HG03378 (cell line): ENCODE measurements at regions not wholly inside any gene's neighbourhood (a gene's known extent, or its start where the extent isn't known, plus 50 kb on each side); places are given as distances from the start of the nearest gene placed in this dataset.
"Not testable (repeated sequence)": the region's sequence is repeated elsewhere in the genome, so short reads cannot be mapped to it uniquely, and the experiment has no call there.

Experiments used
- ATAC-seq: cut with Tn5 transposase; IDR thresholded peaks from one replicate; pipeline ENCODE4 v1.9.1; 2021; ENCODE audit warnings: mild to moderate bottlenecking, moderate library complexity; ENCODE audit not compliant: unreplicated experiment

DNA sequence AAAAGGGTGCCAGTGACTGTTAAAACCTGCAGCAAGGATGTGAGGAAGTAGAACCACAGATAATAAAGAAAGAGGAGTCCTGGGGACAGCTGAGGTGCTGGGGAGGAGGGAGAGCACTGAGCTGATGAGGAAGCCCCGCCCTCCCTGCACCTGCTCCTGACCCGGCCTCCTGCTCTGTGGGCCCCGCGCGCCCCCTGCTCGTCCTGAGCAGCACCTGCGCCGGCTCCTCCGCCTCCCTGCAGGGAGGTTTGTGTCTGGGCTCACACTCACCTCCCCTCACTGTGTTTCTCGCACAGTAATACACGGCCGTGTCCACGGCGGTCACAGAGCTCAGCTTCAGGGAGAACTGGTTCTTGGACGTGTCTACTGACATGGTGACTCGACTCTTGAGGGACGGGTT lies 797.6 kb downstream of the TMEM121 start:
- ATAC-seq, result not testable (repeated sequence)

DNA sequence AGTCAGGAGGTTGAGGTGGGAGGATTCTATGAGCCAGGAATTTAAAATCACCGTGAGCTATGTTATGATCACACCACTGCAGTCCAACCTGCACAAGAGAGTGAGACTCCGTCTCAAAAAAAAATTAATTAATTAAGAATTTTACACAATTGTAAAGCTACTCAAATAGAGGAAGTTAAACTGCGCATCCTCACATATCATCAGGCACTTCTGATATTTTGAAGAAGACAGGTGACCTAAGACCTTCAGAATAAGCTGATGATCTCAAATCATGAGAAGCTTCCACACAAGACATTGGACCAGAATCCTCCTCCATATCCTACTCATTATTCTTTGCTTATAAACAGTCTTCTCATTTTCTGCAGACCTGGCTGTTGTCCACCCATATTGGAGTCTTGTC lies 800.9 kb downstream of the TMEM121 start:
- no peak for ATAC-seq

DNA sequence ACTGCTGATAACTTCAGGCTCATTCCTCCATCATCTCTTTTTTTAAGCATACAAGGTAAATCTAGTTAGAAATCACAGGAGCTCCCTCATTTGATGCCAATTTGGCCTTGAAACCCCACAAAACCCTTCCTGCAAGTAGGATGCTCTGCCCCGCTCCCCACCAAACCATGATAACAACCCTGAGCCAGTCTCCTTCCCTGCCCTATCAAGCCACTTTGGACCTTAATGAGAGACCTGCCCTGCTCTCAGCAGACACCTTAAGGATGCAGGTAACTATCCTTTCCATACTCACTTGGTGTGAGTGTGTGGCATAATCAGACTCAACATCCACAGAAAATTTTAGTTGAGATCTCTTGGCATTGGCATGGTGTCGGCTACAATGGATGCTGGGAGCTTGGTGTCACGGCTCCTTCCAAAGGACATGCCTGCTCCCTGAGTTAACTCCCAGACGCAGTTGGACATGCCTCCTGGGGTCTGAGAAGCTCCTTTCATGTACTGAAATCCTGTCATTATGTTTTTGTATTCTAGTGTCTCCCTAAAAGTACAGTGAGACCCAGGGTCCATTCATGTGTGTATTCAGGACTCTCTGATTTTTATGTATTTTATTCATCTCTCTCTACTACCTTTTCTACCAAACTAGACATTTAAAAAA lies 801.4 kb downstream of the TMEM121 start:
- not testable (repeated sequence) for ATAC-seq

DNA sequence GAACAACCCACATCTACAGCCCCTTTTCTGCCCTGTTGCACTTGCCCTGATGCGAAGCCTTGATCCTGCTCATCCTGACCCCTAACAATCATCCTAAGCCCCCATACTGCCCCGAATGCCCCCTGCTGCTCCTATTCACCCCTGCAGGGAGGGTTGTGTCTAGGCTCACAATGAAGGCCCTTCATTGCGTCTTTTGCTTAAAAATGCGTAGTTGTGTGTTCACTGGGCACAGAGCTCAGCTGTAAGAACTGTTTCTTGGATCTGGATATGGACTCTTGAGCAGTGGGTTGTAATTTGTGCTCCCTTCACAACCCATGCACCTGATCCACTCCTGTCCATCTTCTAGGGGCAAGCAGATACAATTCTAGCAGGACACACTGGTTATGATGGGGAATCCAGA lies 802.9 kb downstream of the TMEM121 start:
- ATAC-seq, result not testable (repeated sequence)

DNA sequence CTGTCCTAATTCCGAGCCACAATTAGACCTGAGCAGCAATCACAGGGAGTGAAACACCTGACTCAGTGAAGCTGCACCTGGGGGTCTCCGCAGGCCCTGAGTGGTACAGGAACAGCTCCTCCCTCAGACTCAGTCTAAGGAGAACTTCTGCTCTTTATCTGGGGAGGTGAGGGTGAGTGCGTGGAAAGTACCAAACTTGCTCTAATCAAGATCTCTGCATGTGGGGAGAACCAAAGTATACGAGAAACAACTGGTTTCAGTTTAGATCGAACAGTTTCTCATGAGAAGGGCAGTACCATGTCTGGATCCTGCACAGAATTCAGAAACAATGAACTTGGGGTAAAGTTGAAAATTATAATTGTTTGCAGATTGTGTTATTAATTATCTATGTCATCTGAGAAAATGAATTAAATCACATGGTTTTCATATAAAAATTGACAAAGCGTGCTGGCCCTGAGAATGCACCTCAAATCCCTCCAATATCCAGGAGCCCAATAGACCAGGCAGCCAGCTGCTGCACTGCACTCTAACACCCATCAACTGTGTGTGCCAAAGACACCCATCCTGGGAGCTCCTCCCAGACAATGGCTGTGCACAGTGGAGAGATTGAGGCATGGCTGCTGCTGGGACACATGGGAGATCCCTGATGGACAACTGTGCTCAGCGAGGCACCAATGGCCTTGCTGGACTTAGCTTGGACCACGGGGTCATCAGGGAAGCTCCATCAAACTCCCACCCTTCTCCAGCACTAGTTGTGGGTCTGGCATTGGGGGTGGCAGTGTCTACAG lies 803.8 kb downstream of the TMEM121 start:
- not testable (repeated sequence) for ATAC-seq

DNA sequence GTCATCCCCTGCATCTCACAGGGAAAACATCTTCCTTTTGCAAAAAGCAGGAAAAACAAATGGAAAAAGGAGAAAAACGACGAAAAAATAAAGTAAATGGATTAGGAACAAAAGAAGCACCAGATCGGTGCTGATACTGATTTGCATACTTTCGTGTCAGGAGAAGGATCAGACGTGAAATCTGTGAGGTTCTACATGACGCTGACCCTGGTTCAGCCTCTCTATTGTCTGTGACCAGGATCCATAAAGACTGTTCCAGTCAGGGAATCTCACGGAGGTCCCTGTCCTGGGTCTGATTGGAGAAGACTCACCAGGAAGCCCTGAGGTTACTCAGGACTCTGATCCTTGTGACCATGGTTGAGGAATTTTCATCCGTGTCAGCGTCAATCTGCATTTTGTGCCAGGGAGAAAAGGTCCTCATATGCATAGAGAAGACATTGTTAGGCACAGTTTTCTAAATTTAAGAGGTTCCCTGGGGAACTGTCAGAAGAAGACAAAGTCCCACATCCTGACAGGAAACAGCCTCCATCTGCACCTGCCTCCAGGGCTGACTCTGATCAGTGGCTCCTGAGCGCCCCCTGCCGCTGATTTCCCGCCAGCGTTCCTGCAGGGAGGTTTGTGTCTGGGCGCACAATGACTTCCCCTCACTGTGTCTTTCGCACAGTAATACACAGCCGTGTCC lies 808.2 kb downstream of the TMEM121 start:
- ATAC-seq, result not testable (repeated sequence)

DNA sequence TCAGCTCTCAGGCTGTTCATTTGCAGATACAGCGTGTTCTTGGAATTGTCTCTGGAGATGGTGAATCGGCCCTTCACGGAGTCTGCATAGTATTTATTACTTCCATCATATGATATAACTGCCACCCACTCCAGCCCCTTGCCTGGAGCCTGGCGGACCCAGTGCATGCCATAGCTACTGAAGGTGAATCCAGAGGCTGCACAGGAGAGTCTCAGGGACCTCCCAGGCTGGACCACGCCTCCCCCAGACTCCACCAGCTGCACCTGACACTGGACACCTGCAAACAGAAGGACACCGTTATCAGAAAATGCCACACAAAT lies 808.7 kb downstream of the TMEM121 start:
- ATAC-seq, result not testable (repeated sequence)

DNA sequence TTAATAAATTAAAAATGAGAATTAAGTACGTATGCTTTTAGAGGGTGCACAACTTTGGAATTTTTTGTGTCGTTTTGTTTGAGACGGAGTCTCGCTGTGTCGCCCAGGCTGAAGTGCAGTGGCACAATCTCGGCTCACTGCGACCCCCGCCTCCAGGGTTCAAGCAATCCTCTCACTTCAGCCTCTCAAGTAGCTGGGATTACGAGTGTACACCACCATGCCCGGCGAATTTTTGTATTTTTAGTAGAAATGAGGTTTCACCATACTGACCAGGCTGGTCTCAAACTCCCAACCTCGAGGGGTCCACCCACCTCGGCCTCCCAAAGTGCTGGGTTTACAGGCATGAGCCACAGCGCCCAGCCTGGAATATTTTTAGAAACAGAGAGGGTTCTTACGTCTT lies 812.4 kb downstream of the TMEM121 start:
- not testable (repeated sequence) for ATAC-seq

DNA sequence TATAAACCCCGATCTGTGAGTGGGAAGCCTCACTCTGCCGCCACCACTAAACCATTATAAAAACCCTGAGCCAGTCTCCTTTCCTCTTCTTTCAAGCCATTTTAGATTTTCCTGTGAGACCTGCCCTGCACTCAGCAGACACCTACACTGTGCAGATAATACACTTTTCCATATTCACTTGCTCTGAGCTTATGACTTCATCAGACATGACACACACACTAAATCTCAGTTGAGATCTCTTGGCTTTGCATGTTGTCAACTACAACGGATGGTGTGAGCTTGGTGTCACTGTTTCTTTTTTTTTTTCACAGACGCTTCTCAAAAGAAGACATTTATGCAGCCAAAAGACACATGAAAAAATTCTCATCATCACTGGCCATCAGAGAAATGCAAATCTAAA lies 814.3 kb downstream of the TMEM121 start:
- not testable (repeated sequence) for ATAC-seq

DNA sequence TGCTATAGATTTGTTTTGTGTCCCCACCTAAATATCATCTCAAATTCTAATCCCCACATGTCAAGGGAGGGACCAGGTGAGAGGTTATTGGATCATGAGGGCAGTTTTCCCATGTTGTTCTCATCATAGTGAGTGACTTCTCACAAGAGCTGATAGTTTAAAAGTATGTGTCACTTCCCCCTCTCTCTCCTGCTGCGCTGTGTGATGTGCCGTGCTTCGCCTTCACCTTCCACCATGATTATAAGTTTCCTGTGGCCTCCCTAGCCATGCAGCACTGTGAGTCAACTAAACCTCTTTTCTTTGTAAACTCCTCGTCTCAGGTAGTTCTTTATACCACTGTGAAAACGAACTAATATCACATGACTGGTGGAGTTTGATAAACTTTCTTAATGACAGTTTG lies 814.8 kb downstream of the TMEM121 start:
- ATAC-seq, result not testable (repeated sequence)

DNA sequence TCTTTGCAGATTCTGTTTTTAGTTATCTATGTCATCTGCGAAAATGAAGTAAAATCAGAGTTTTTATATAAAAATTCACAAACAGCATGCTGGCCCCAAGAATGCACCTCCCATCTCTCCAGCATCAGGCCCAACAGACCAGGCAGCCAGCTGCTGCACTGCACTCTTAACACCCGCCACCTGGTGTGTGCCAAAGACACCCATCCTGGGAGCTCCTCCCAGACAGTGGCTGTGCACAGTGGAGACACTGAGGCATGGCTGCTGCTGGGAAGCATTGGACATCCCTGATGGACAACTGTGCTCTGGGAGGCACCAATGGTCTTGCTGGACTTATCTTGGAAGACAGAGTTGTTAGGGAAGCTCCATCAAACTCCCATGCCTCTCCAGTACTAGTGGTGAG lies 817.2 kb downstream of the TMEM121 start:
- no peak for ATAC-seq

DNA sequence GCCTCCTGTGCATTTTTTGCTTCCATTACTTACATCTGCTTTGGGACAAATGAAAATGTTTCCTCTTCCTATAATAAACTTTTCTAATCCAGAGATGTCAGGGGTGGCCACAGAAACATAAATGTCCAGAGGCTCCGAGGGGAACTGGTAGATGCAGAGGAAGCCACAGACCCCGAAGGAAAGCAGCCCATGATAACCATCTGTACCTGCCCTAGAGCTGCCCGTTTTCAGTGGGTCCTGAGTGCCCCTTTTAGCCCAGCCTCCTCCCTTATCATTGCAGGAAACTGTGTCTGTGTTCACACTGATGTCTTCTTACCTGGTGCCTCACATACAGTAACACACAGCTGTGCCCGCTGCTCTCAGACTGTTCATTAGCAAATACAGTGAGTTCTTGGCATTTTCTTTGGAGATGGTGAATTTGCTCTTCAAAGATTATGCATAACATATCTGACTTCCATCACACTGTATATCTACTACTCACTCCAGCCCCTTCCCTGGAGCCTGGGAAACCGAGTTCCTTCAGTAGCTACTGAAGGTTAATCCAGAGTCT lies 817.8 kb downstream of the TMEM121 start:
- ATAC-seq, result not testable (repeated sequence)

DNA sequence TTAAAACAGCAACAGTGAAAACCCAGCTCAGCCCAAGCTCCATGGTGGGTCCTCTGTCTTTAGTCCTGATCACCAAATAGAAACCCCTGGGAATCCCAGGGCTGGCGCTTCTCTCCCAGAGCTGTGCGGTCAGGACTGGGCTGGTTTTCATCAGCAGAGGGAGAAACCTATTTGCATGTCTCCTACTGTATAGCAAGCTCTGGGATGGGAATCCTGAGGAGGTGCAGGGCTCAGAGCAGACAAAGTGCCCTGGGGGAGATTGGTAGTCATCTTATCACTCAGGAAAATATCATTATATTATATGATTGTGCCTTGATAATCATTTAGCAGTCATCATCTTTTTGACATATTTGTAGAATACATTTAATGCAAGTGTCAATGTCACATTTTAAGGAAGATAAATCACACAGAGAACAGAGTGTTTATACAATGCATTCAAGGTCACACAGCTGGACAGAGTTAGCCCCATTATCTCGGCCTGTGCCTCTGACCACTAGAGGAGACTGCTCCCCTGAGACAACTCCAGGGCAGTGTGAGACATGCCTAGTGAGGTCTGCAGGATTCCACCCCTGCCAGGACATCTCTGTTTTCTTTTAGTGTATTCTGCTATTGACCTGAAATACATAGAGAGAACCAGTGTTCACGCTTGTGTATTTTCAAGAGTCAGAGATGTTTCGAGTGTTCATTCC lies 818.6 kb downstream of the TMEM121 start:
- not testable (repeated sequence) for ATAC-seq

DNA sequence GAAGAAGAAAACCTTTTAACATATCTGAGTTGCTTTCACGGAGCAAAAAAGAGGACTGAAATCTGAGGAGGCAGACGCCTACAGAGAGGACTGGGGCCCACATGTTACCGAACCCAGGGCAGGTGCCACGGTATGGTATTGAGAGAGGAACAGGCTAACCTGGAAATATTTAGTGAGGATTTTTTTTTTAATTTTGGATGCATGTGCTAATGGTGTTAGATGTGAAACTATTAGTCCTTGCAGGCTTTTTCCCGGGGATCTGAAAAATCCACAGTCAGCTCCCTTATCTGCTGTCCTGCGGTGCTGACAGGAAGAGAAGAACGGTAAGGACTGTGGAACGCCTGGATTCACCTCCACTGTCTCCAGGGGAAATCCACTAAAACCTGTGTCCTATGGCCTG lies 819.7 kb downstream of the TMEM121 start:
- ATAC-seq, result no peak

DNA sequence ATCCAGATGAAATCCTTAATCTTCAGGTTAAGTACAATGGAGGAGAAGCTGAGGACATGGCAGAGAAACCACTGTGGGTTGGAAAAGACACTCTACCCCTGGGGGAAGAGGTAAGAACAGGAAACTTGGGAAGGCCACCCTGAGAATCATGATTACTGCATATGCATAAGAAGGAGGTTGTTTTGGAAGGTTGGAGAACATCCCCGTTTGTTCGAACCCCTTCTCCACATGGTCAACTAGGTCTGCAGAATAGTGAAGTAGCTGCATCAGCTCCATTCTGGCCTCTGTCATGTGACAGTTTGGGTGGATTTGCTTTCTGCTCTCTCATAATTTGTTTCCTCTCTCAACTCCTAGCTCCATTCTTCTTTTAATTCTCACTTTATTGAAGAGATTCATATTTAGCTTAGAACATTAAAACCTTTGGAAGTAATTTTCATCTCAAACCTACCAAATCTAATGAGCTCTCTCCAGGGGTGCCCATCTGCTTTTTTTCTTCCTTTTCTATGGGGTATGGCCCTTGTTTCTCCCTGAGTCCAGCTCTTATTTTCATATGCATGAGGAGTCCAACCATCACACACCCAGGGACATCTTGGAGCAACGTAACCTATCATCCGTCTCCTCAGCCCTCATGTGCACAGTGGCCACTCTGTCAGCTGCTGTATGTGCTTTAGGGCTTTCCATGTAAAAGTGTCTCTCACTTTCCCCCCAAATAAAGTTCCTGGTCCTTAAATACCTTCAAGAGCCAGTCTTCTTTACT lies 820.3 kb downstream of the TMEM121 start:
- ATAC-seq, result no peak

DNA sequence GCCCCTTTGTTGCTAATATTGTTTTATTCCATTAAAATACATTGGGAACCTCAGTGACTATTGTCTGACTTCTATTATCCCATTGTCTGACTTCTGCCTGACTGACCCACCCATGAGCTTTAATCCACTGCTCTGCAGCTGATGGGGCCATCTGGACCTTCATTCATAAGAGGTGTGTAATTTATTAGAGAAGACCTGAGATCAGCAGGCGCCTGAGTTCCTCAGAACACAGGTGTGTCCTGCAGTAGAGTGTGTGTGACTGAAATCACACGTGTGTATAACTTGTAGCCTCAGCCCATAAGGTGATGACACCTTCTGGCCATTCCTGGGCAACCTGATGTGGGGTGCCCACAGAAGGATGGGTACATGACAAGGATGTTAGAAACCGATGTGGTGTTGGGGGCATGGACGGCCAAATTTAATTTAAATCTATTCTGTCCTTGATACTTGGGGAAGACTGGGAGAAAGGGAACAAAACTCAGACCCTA lies 821.0 kb downstream of the TMEM121 start:
- ATAC-seq, result no peak

DNA sequence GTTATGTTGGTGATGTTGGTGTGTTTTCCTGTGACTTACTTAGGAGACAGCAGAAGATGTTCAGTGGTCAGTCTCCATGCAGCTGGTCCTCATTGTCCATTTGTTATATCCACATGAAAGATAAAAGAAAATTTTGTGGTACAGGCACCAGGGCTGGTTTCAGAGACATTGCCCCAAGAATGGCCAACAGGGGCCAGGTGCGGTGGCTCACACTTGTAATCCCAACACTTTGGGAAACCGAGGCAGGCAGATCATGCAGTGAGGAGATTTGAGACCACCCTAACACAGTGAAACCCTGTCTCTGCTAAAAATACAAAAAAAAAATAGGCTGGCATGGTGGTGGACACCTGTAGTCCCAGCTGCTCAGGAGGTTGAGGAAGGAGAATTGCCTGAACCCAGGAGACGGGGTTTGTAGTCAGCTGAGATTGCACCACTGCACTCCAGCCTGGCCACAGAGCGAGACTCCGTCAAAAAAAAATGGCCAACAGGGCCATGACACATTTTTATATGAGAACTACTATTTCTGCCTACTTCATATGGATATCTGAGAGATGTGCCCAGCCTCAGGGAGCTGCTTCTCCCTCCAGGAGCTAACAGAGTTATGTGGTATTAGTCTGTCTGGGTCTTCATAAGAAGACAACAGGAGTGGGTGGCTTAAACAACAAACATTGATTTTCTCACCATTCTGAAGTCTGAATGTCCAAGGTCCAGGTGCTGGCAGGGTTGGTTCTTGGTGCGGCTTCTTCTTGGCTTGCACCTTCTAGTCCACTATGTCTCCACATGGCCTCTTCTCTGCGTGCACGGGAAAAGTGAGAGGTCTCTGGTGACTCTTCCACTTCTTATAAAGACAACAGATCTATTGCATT lies 821.7 kb downstream of the TMEM121 start:
- ATAC-seq, result no peak

DNA sequence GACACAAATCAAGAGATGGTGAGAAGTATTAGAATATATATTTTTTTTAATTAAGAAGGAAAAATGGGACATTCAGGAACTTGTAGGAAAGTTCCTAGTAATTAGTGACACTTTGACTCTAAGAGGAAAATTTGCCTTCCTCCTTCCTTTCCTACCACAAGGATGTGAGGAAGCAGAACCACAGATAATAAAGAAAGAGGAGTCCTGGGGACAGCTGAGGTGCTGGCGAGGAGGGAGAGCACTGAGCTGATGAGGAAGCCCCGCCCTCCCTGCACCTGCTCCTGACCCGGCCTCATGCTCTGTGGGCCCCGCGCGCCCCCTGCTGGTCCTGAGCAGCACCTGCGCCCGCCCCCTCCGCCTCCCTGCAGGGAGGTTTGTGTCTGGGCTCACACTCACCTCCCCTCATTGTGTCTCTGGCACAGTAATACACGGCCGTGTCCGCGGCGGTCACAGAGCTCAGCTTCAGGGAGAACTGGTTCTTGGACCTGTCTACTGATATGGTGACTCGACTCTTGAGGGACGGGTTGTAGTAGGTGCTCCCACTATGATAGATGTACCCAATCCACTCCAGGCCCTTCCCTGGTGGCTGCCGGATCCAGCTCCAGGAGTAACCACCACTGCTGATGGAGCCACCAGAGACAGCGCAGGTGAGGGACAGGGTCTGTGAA lies 822.6 kb downstream of the TMEM121 start:
- ATAC-seq, result not testable (repeated sequence)
